SK-N-MC (cell line): ENCODE measurements at regions not wholly inside any gene's neighbourhood (a gene's known extent, or its start where the extent isn't known, plus 50 kb on each side); places are given as distances from the start of the nearest gene placed in this dataset.

Experiments used
- EZH2 ChIP-seq: fragments of 200-600 bp; sonication (generic); IDR thresholded peaks from one replicate; pipeline ENCODE4 v1.6.1; 2017; ENCODE audit warnings: antibody characterized with exemption
- FOXP2 ChIP-seq: optimal IDR thresholded peaks from 2 replicates; pipeline ENCODE3; 2011; ENCODE audit warnings: mild to moderate bottlenecking, moderate library complexity; ENCODE audit not compliant: insufficient read depth; ENCODE audit errors: extremely low read length, control extremely low read depth
- POLR2AphosphoS5 ChIP-seq: IDR thresholded peaks from 2 replicates; pipeline ENCODE4 v1.6.1; 2012; ENCODE audit warnings: mild to moderate bottlenecking, low read depth, low read length, borderline replicate concordance

DNA sequence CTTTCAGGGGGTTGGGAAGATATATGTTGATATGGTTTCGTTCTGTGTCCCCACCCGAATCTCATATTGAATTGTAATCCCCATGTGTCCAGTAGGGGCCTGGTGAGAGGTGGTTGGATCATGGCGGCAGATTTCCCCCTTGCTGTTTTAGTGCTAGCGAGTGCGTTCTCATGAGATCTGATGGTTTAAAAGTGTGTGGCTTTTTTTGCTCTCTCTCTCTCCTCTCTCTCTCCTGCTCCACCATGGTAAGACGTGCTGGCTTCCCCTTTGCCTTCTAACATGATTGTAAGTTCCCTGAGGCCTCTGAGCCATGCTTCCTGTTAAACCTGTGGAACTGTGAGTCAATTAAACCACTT lies 68.4 kb upstream of the PDZD8 start:
- no peak for TF ChIP-seq EZH2
- TF ChIP-seq POLR2AphosphoS5: no peak
- no peak for TF ChIP-seq FOXP2
